Endothelial cell of umbilical vein (primary cell): ENCODE measurements at regions not wholly inside any gene's neighbourhood (a gene's known extent, or its start where the extent isn't known, plus 50 kb on each side); places are given as distances from the start of the nearest gene placed in this dataset.

Source experiments
- BruUV-seq: library from RNA; stranded (reverse); fragments of 400-500 nt; replicated peaks from 2 replicates; lab custom pipeline; 2021; lab: Mats Ljungman, UMichigan
- CTCF ChIA-PET: fragments of 300-600, 350-600 bp; sonication (Branson Sonifier 250); formaldehyde crosslinking; loops from one replicate; lab custom pipeline; 2021; ENCODE audit warnings: antibody characterized with exemption, inconsistent platforms; lab: Charles Lee
- POLR2A ChIA-PET: fragments of 300-600, 350-600 bp; sonication (Branson Sonifier 250); formaldehyde crosslinking; loops from one replicate; lab custom pipeline; 2021; ENCODE audit warnings: antibody characterized with exemption, inconsistent platforms; lab: Charles Lee
- DNase-seq: peaks from one replicate; pipeline ENCODE4 v3.0.0-alpha.2; 2011; ENCODE audit warnings: low read depth, low spot score
- FAIRE-seq: peaks from 2 replicates; lab custom pipeline; 2011; peaks lifted over from hg19 to GRCh38; lab: Jason Lieb, UNC
- H2AFZ ChIP-seq: 2 replicates; pipeline ENCODE4 v1.6.0; 2012; ENCODE audit warnings: low read depth, low read length, control low read depth, inconsistent platforms
- H3K27ac ChIP-seq: 2 replicates; pipeline ENCODE4 v1.5.1; 2011; ENCODE audit warnings: low read depth, mild to moderate bottlenecking, control low read depth, low read length, moderate library complexity; ENCODE audit not compliant: insufficient read depth
- H3K27me3 ChIP-seq, 2 experiments: 2 replicates each; pipeline versions ENCODE4 v1.6.0 to v1.6.1; 2011; ENCODE audit warnings: low read length in 2 of 2, mixed read lengths in 1 of 2; ENCODE audit not compliant: control insufficient read depth in 2 of 2, insufficient read depth in 2 of 2
- H3K36me3 ChIP-seq, 2 experiments: 2 replicates in 1 of 2; 3 replicates in 1 of 2; pipeline ENCODE4 v1.5.1; 2011; ENCODE audit warnings: low read length in 2 of 2, mild to moderate bottlenecking in 1 of 2, moderate library complexity in 1 of 2; ENCODE audit not compliant: control insufficient read depth in 2 of 2, insufficient read depth in 2 of 2; ENCODE audit errors: extremely low read depth in 1 of 2
- H3K4me1 ChIP-seq: 3 replicates; pipeline ENCODE4 v1.5.1; 2011; ENCODE audit warnings: mild to moderate bottlenecking, low read length; ENCODE audit not compliant: control insufficient read depth, insufficient read depth; ENCODE audit errors: extremely low read depth
- H3K4me2 ChIP-seq: 2 replicates; pipeline ENCODE4 v1.6.1; 2011; ENCODE audit warnings: low read length, control low read depth, mixed read lengths; ENCODE audit not compliant: insufficient read depth
- H3K4me3 ChIP-seq, 3 experiments: fragments of 200-600 bp in 1 of 3; sonication (generic), shearing (Covaris generic) in 1 of 3; replicated peaks in 1 of 3; 2 replicates each; pipeline ENCODE4 v1.5.1; 2011 to 2016; ENCODE audit warnings: control low read depth in 3 of 3, low read length in 3 of 3, mild to moderate bottlenecking in 2 of 3, inconsistent platforms in 1 of 3, low read depth in 1 of 3, moderate library complexity in 1 of 3; ENCODE audit not compliant: insufficient read depth in 1 of 3
- H3K79me2 ChIP-seq: 2 replicates; pipeline ENCODE4 v1.6.0; 2012; ENCODE audit warnings: low read length, inconsistent platforms; ENCODE audit not compliant: control insufficient read depth, insufficient read depth
- H3K9ac ChIP-seq: replicated peaks from 2 replicates; pipeline ENCODE3; 2011; ENCODE audit warnings: low read length, control low read depth; ENCODE audit not compliant: insufficient read depth; ENCODE audit errors: extremely low read depth
- H3K9me1 ChIP-seq: replicated peaks from 3 replicates; pipeline ENCODE4 v1.6.0; 2011; ENCODE audit warnings: mild to moderate bottlenecking, low read length; ENCODE audit not compliant: control insufficient read depth, insufficient read depth; ENCODE audit errors: extremely low read depth
- H3K9me3 ChIP-seq: replicated peaks from 2 replicates; pipeline ENCODE4 v1.5.1; 2012; ENCODE audit warnings: low read length, inconsistent platforms; ENCODE audit not compliant: control insufficient read depth, insufficient read depth
- H4K20me1 ChIP-seq: replicated peaks from 2 replicates; pipeline ENCODE3; 2011; ENCODE audit warnings: mild to moderate bottlenecking, low read length; ENCODE audit not compliant: control insufficient read depth, insufficient read depth; ENCODE audit errors: extremely low read depth
- CTCF ChIP-seq, 2 donors: IDR thresholded peaks; 1 replicate in 1 of 2; 2 replicates in 1 of 2; pipeline ENCODE4 v1.5.1; 2011; ENCODE audit warnings: low read length in 2 of 2, mild to moderate bottlenecking in 2 of 2, moderate library complexity in 2 of 2, control low read depth in 1 of 2, inconsistent platforms in 1 of 2, low read depth in 1 of 2; ENCODE audit not compliant: insufficient read depth in 1 of 2; ENCODE audit errors: extremely low read depth in 1 of 2
- EZH2 ChIP-seq: IDR thresholded peaks from 2 replicates; pipeline ENCODE4 v1.6.1; 2012; ENCODE audit warnings: borderline replicate concordance, low read depth, mild to moderate bottlenecking, moderate library complexity, low read length, inconsistent platforms; ENCODE audit not compliant: severe bottlenecking
- FOS ChIP-seq: IDR thresholded peaks from 2 replicates; pipeline ENCODE4 v1.6.1; 2011; ENCODE audit warnings: mild to moderate bottlenecking, low read length, moderate library complexity, borderline replicate concordance; ENCODE audit not compliant: insufficient read depth
- GATA2 ChIP-seq: IDR thresholded peaks from 2 replicates; pipeline ENCODE4 v1.7.0; 2011; ENCODE audit warnings: low read depth, mild to moderate bottlenecking, moderate library complexity, mixed read lengths, low read length; ENCODE audit not compliant: insufficient read length, insufficient read depth
- JUN ChIP-seq: IDR thresholded peaks from 2 replicates; pipeline ENCODE4 v1.6.1; 2011; ENCODE audit warnings: borderline replicate concordance, low read depth; ENCODE audit not compliant: insufficient read length, insufficient read depth
- MYC ChIP-seq: IDR thresholded peaks from one replicate; pipeline ENCODE4 v1.6.1; 2011; ENCODE audit warnings: mild to moderate bottlenecking, low read depth, low read length
- POLR2A ChIP-seq: IDR thresholded peaks from 2 replicates; pipeline ENCODE4 v1.6.1; 2012; ENCODE audit warnings: low read depth, mild to moderate bottlenecking, control low read depth, low read length
- POLR2AphosphoS5 ChIP-seq: IDR thresholded peaks from 2 replicates; pipeline ENCODE4 v1.6.1; 2012; ENCODE audit warnings: low read depth, mild to moderate bottlenecking, control low read depth, low read length, moderate library complexity; ENCODE audit not compliant: insufficient read depth
- dilution Hi-C: fragments of 300-500 bp; cut with MboI; formaldehyde crosslinking; loops from one replicate; pipeline ENCODE4 v1.15.0; 2019; ENCODE audit warnings: low sequenced_read_pairs; ENCODE audit not compliant: extremely low pct_ligation_motif_present
- intact Hi-C: fragments of 100-400 bp; cut with micrococcal nuclease; formaldehyde crosslinking; loops from one replicate; pipeline ENCODE4 v1.10.0; 2022
- TF ChIP-seq, protein P1 (sequence below): IDR thresholded peaks from 2 replicates; pipeline ENCODE4 v1.6.1; 2011; ENCODE audit not compliant: insufficient read depth, insufficient read length

GRCh38 chr21:21740207-21740606 lies 742.0 kb downstream of the NCAM2 start:
- no peak overlapping the region for H3K27ac ChIP-seq
- no peaks in the 10 kb centered on the region for H3K36me3 ChIP-seq
- dilution Hi-C loops (no loop called here), intact Hi-C loops (no loop called here)
- H3K79me2 ChIP-seq: no peaks in the 10 kb centered on the region
- H3K9me1 ChIP-seq: no peaks in the 10 kb centered on the region
- no peak for TF ChIP-seq EZH2
- H3K27me3 ChIP-seq: no peaks in the 10 kb centered on the region
- no peak overlapping the region for H3K4me3 ChIP-seq
- no peak overlapping the region for H3K9ac ChIP-seq
- no peaks in the 10 kb centered on the region for H3K4me1 ChIP-seq
- ChIA-PET CTCF (no interaction called here), POLR2A (no interaction called here)
- no peaks in the 10 kb centered on the region for H4K20me1 ChIP-seq
- peaks cover 3% of the 10 kb centered on the region for H3K9me3 ChIP-seq
- DNase-seq: no peak
- H3K4me2 ChIP-seq: no peak overlapping the region
- no TSS peak for BruUV-seq
- no peak for FAIRE-seq
- H2AFZ ChIP-seq: no peak overlapping the region

GRCh38 chr21:21750124-21750825 lies 752.1 kb downstream of the NCAM2 start:
- TF ChIP-seq FOS (no peak), POLR2AphosphoS5 (no peak), MYC (no peak), GATA2 (no peak), CTCF (IDR thresholded peaks at IDR 0.05; ENCODE audit: extremely low read depth in 1 of 2, insufficient read depth in 1 of 2, low read depth in 1 of 2, low read length in 2 of 2) (no peak), POLR2A (no peak), JUN (no peak), EZH2 (no peak)
- TF ChIP-seq, protein P1, sequence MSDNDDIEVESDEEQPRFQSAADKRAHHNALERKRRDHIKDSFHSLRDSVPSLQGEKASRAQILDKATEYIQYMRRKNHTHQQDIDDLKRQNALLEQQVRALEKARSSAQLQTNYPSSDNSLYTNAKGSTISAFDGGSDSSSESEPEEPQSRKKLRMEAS: no peak
- no peaks in the 10 kb centered on the region for H3K36me3 ChIP-seq
- CTCF ChIA-PET: no interaction called here
- no peaks in the 10 kb centered on the region for H3K9me3 ChIP-seq
- dilution Hi-C loops: no loop called here
- no peak overlapping the region for H3K4me2 ChIP-seq
- H3K4me1 ChIP-seq: no peaks in the 10 kb centered on the region
- no peak overlapping the region for H2AFZ ChIP-seq
- no peak overlapping the region for H3K27ac ChIP-seq
- intact Hi-C loops: no loop called here
- no peaks in the 10 kb centered on the region for H3K9me1 ChIP-seq
- no peaks in the 10 kb centered on the region for H3K79me2 ChIP-seq
- FAIRE-seq (no peak), DNase-seq (no peak)
- POLR2A ChIA-PET: no interaction called here
- no peak overlapping the region for H3K4me3 ChIP-seq
- H3K9ac ChIP-seq: no peak overlapping the region
- no TSS peak for BruUV-seq
- no peaks in the 10 kb centered on the region for H3K27me3 ChIP-seq
- no peaks in the 10 kb centered on the region for H4K20me1 ChIP-seq
